B cell (primary cell): ENCODE measurements at regions not wholly inside any gene's neighbourhood (a gene's known extent, or its start where the extent isn't known, plus 50 kb on each side); places are given as distances from the start of the nearest gene placed in this dataset.

Experiments
- ATAC-seq: fragments of 200-7000 bp; cut with Tn5 transposase; one replicate; pipeline ENCODE4 v1.10.0; 2021; ENCODE audit warnings: low read depth, mild to moderate bottlenecking, moderate number of reproducible peaks, moderate library complexity
- CTCF ChIA-PET: fragments of 350-600 bp; sonication (Branson Sonifier 250); formaldehyde crosslinking; loops from one replicate; lab custom pipeline; 2021; ENCODE audit warnings: antibody characterized with exemption, inconsistent platforms; lab: Charles Lee
- POLR2A ChIA-PET: fragments of 350-600 bp; sonication (Branson Sonifier 250); formaldehyde crosslinking; loops from one replicate; lab custom pipeline; 2021; ENCODE audit warnings: antibody characterized with exemption; lab: Charles Lee
- DNase-seq: peaks from one replicate; pipeline ENCODE4 v3.0.0; 2013
- H2AFZ ChIP-seq: 2 replicates; pipeline ENCODE4 v1.6.1; 2012; ENCODE audit warnings: mild to moderate bottlenecking, low read depth, low read length; ENCODE audit not compliant: insufficient read depth, poor library complexity, severe bottlenecking
- H3K27ac ChIP-seq, 2 donors: 1 replicate in 1 of 2; 2 replicates in 1 of 2; pipeline ENCODE4 v1.5.1; 2012 to 2013; ENCODE audit warnings: low read length in 2 of 2, mild to moderate bottlenecking in 2 of 2, moderate library complexity in 1 of 2
- H3K27me3 ChIP-seq, 4 experiments: fragments of 200-600 bp in 1 of 4; sonication (generic) in 1 of 4; replicated peaks in 1 of 4; 1 replicate in 2 of 4; 2 replicates in 2 of 4; pipeline versions ENCODE4 v1.6.1 to v1.7.0; 2013 to 2016; ENCODE audit warnings: low read length in 3 of 4, mild to moderate bottlenecking in 2 of 4, mixed read lengths in 1 of 4, moderate library complexity in 1 of 4; ENCODE audit not compliant: insufficient read depth in 4 of 4, control insufficient read depth in 3 of 4; ENCODE audit errors: control extremely low read depth in 1 of 4
- H3K36me3 ChIP-seq, 2 experiments: replicated peaks in 1 of 2; 1 replicate in 1 of 2; 2 replicates in 1 of 2; pipeline versions ENCODE4 v1.6.1 to v1.7.1; 2013; ENCODE audit warnings: low read length in 1 of 2; ENCODE audit not compliant: insufficient read depth in 2 of 2, control insufficient read depth in 1 of 2; ENCODE audit errors: control extremely low read depth in 1 of 2, extremely low read depth in 1 of 2
- H3K4me1 ChIP-seq, 2 donors: fragments of 200-600 bp in 1 of 2; sonication (generic) in 1 of 2; 1 replicate in 1 of 2; 2 replicates in 1 of 2; pipeline versions ENCODE4 v1.5.1 to v1.6.1; 2013 to 2017; ENCODE audit warnings: low read length in 2 of 2; ENCODE audit not compliant: control insufficient read depth in 2 of 2, insufficient read depth in 2 of 2
- H3K4me2 ChIP-seq: replicated peaks from 2 replicates; pipeline ENCODE3; 2012; ENCODE audit warnings: mild to moderate bottlenecking, low read depth, low read length; ENCODE audit not compliant: poor library complexity, severe bottlenecking
- H3K4me3 ChIP-seq, 5 experiments: fragments of 200-600 bp in 1 of 5; sonication (generic) in 1 of 5; 1 replicate in 3 of 5; 2 replicates in 2 of 5; pipeline versions ENCODE4 v1.5.1 to v1.7.0; 2011 to 2016; ENCODE audit warnings: low read length in 4 of 5, mild to moderate bottlenecking in 4 of 5, low read depth in 2 of 5, control low read depth in 1 of 5, moderate library complexity in 1 of 5; ENCODE audit not compliant: insufficient read depth in 1 of 5; ENCODE audit errors: control extremely low read depth in 1 of 5, extremely low read depth in 1 of 5
- H3K79me2 ChIP-seq: fragments of 200-600 bp; sonication (generic); one replicate; pipeline ENCODE4 v1.6.0; 2016; ENCODE audit warnings: low read length; ENCODE audit not compliant: control insufficient read depth, insufficient read depth
- H3K9ac ChIP-seq: fragments of 200-600 bp; sonication (generic); 2 replicates; pipeline ENCODE4 v1.6.1; 2017; ENCODE audit warnings: mild to moderate bottlenecking, low read length, moderate library complexity
- H3K9me3 ChIP-seq, 3 donors: one replicate each; pipeline versions ENCODE4 v1.6.1 to v1.7.1; 2013; ENCODE audit warnings: low read length in 2 of 3; ENCODE audit not compliant: control insufficient read depth in 2 of 3, insufficient read depth in 1 of 3; ENCODE audit errors: control extremely low read depth in 1 of 3
- H4K20me1 ChIP-seq: 2 replicates; pipeline ENCODE4 v1.6.0; 2012; ENCODE audit warnings: mild to moderate bottlenecking, low read length; ENCODE audit not compliant: insufficient read depth, control insufficient read depth, poor library complexity, severe bottlenecking
- H3K27ac Mint-ChIP-seq: one replicate; pipeline ENCODE4 v1.8.0; 2021; ENCODE audit warnings: mixed read lengths
- H3K27me3 Mint-ChIP-seq: one replicate; pipeline ENCODE4 v1.8.0; 2021; ENCODE audit warnings: mixed read lengths
- H3K4me1 Mint-ChIP-seq: one replicate; pipeline ENCODE4 v1.8.0; 2021; ENCODE audit warnings: mixed read lengths
- H3K4me3 Mint-ChIP-seq: one replicate; pipeline ENCODE4 v1.8.0; 2021; ENCODE audit warnings: mixed read lengths
- H3K9me3 Mint-ChIP-seq: one replicate; pipeline ENCODE4 v1.8.0; 2022; ENCODE audit warnings: mixed read lengths; ENCODE audit not compliant: insufficient read depth
- CTCF ChIP-seq: fragments of 200-600 bp; IDR thresholded peaks from one replicate; pipeline ENCODE4 v1.8.0; 2022; ENCODE audit warnings: antibody characterized with exemption, mild to moderate bottlenecking
- EZH2 ChIP-seq: IDR thresholded peaks from 2 replicates; pipeline ENCODE4 v1.6.1; 2012; ENCODE audit warnings: borderline replicate concordance, low read depth, mild to moderate bottlenecking, moderate library complexity, low read length; ENCODE audit not compliant: insufficient read depth, poor library complexity, severe bottlenecking
- WGBS: methylation state at CpG from one replicate; pipeline ENCODE4 v1.1.5; 2013; ENCODE audit warnings: missing lambda C conversion rate; ENCODE audit not compliant: insufficient coverage; 5-methylcytosine and 5-hydroxymethylcytosine counted together
- intact Hi-C: fragments of 100-400 bp; cut with micrococcal nuclease; formaldehyde crosslinking; loops from one replicate; pipeline ENCODE4 v1.10.0; 2022

GRCh38 chr3:132159145-132159544 is 124.3 kb upstream of the CPNE4 start:
- DNase-seq: no peak
- Histone ChIP-seq H3K4me3 (no peak overlapping the region), H2AFZ (no peak overlapping the region), H4K20me1 (no peaks in the 10 kb centered on the region), H3K36me3 (no peaks in the 10 kb centered on the region), H3K27me3 (no peaks in the 10 kb centered on the region), H3K4me2 (no peak overlapping the region), H3K9me3 (no peaks in the 10 kb centered on the region), H3K79me2 (no peaks in the 10 kb centered on the region), H3K27ac (no peak overlapping the region), H3K4me1 (no peaks in the 10 kb centered on the region), H3K9ac (no peak overlapping the region)
- Mint-ChIP-seq H3K4me1 (no peaks in the 10 kb centered on the region), H3K9me3 (no peaks in the 10 kb centered on the region), H3K27me3 (peaks cover 12% of the 10 kb centered on the region), H3K27ac (no peak overlapping the region), H3K4me3 (no peak overlapping the region)
- intact Hi-C loops: no loop called here
- ATAC-seq: no peak
- TF ChIP-seq EZH2: no peak
- TF ChIP-seq CTCF: no peak
- WGBS: 94% methylated on average over 2 of the region's 2 CpGs
- ChIA-PET POLR2A (no interaction called here), CTCF (no interaction called here)

- CTCF ChIA-PET: interaction anchor here (0.7 kb wide), 1 partner anchor 15 kb away, joined by 3 read pairs; no protein-coding TSS in a partner anchor
- no peaks in the 10 kb centered on the region for H4K20me1 ChIP-seq
- no peak overlapping the region for H2AFZ ChIP-seq
- intact Hi-C loops: no loop called here
- ATAC-seq (no peak), DNase-seq (no peak)
- no peak overlapping the region for H3K27ac Mint-ChIP-seq
- peaks cover 12% of the 10 kb centered on the region for H3K27me3 Mint-ChIP-seq
- no peaks in the 10 kb centered on the region for H3K4me1 Mint-ChIP-seq
- no peaks in the 10 kb centered on the region for H3K9me3 ChIP-seq
- no peaks in the 10 kb centered on the region for H3K4me1 ChIP-seq
- H3K9me3 Mint-ChIP-seq: no peaks in the 10 kb centered on the region
- no peak overlapping the region for H3K4me3 Mint-ChIP-seq
- no peak overlapping the region for H3K27ac ChIP-seq
- H3K9ac ChIP-seq: no peak overlapping the region
- H3K79me2 ChIP-seq: no peaks in the 10 kb centered on the region
- no peak overlapping the region for H3K4me2 ChIP-seq
- 70% methylated on average over 1 of the region's 1 CpG for WGBS
- H3K27me3 ChIP-seq: no peaks in the 10 kb centered on the region
- TF ChIP-seq CTCF (no peak), EZH2 (no peak)
- no peak overlapping the region for H3K4me3 ChIP-seq
- no peaks in the 10 kb centered on the region for H3K36me3 ChIP-seq
- POLR2A ChIA-PET: no interaction called here
Measured at GRCh38 chr3:132160198-132160597, 125.4 kb upstream of the CPNE4 start.
